ENCODE measurements at regions not wholly inside any gene's neighbourhood (a gene's known extent, or its start where the extent isn't known, plus 50 kb on each side); places are given as distances from the start of the nearest gene placed in this dataset.
"Not testable (repeated sequence)": the region's sequence is repeated elsewhere in the genome, so short reads cannot be mapped to it uniquely, and the experiment has no call there.

GRCh38 chr4:115529126-115529525 is 415.7 kb upstream of the NDST4 start:
- POLR2A ChIA-PET (ENCODE audit: unreplicated experiment) = interaction anchor here (0.7 kb wide), 1 partner anchor 70 kb away, joined by 13 read pairs; no protein-coding TSS in a partner anchor

GRCh38 chr4:115519476-115519875 is 406.1 kb upstream of the NDST4 start:
- H4K91ac ChIP-seq (ENCODE audit: insufficient read depth, low read depth, low read length); H3K4ac ChIP-seq (ENCODE audit: low read depth, low read length); ATAC-seq (ENCODE audit: low read depth); H3K9ac ChIP-seq (ENCODE audit: low read depth, low read length); H2AFZ ChIP-seq (replicated peaks; ENCODE audit: low read length, poor library complexity); dilution Hi-C loops (cut with HindIII; ENCODE audit: low sequenced_read_pairs, unreplicated experiment); H2BK120ac ChIP-seq (ENCODE audit: low read depth, low read length); POLR2A ChIA-PET (ENCODE audit: unreplicated experiment); H2BK15ac ChIP-seq (ENCODE audit: low read depth, low read length); H4K5ac ChIP-seq (ENCODE audit: low read depth, low read length); H2BK20ac ChIP-seq (ENCODE audit: low read depth, low read length); H4K8ac ChIP-seq (ENCODE audit: low read depth in 2 of 2, low read length in 2 of 2); intact Hi-C loops (cut with micrococcal nuclease); H2BK5ac ChIP-seq (ENCODE audit: low read depth, low read length, poor library complexity, severe bottlenecking); H3K36me3 ChIP-seq (ENCODE audit: control insufficient read depth, insufficient read depth, low read length); H3K14ac ChIP-seq (replicated peaks; ENCODE audit: low read depth, low read length); H3K23ac ChIP-seq (ENCODE audit: low read depth, low read length); BruUV-seq (replicated peaks); H3K18ac ChIP-seq (ENCODE audit: low read depth, low read length); CTCF ChIA-PET; in situ Hi-C loops (cut with MboI; ENCODE audit: low sequenced_read_pairs); H3K27me3 ChIP-seq (ENCODE audit: control insufficient read depth, insufficient read depth, low read length); H2AK5ac ChIP-seq (ENCODE audit: low read depth, low read length); H3K79me1 ChIP-seq (ENCODE audit: low read depth in 1 of 2, low read length in 2 of 2); H3K9me1 ChIP-seq (ENCODE audit: insufficient read depth, low read length); H3K4me3 ChIP-seq (ENCODE audit: insufficient read depth, low read depth, low read length); H3K56ac ChIP-seq (ENCODE audit: extremely low read depth, insufficient read depth, low read length); H2AK9ac ChIP-seq (replicated peaks; ENCODE audit: low read depth, low read length, poor library complexity); DNase-seq; H3K9me3 ChIP-seq (ENCODE audit: control insufficient read depth, insufficient read depth, low read length); H3K27ac ChIP-seq (ENCODE audit: insufficient read depth, low read length); H3K4me1 ChIP-seq (ENCODE audit: control insufficient read depth, insufficient read depth, low read length); H3K4me2 ChIP-seq (ENCODE audit: low read depth, low read length); H4K20me1 ChIP-seq (ENCODE audit: insufficient read depth, low read length): not testable (repeated sequence)
- no CpG with 5 or more reads among the region's 3 CpGs for WGBS, 2 experiments (ENCODE audit: extremely low coverage in 2 of 2, insufficient read length in 1 of 2)

More at GRCh38 chr4:115529126-115529525, 415.7 kb upstream of the NDST4 start:
- no peak overlapping the region for H2AFZ ChIP-seq (replicated peaks; ENCODE audit: low read length, poor library complexity)
- H3K4me2 ChIP-seq (ENCODE audit: low read depth, low read length) = no peak overlapping the region
- CTCF ChIA-PET = no interaction called here
- no peak overlapping the region for H3K56ac ChIP-seq (ENCODE audit: extremely low read depth, insufficient read depth, low read length)
- no peak overlapping the region for H4K91ac ChIP-seq (ENCODE audit: insufficient read depth, low read depth, low read length)
- H3K27me3 ChIP-seq (ENCODE audit: control insufficient read depth, insufficient read depth, low read length) = no peaks in the 10 kb centered on the region
- H3K4me3 ChIP-seq (ENCODE audit: insufficient read depth, low read depth, low read length) = no peak overlapping the region
- no peak overlapping the region for H3K14ac ChIP-seq (replicated peaks; ENCODE audit: low read depth, low read length)
- H4K5ac ChIP-seq (ENCODE audit: low read depth, low read length) = no peak overlapping the region
- H3K18ac ChIP-seq (ENCODE audit: low read depth, low read length) = no peak overlapping the region
- H3K9me1 ChIP-seq (ENCODE audit: insufficient read depth, low read length) = no peaks in the 10 kb centered on the region
- no peak overlapping the region for H2BK5ac ChIP-seq (ENCODE audit: low read depth, low read length, poor library complexity, severe bottlenecking)
- H3K36me3 ChIP-seq (ENCODE audit: control insufficient read depth, insufficient read depth, low read length) = no peaks in the 10 kb centered on the region
- H3K23ac ChIP-seq (ENCODE audit: low read depth, low read length) = no peak overlapping the region
- no peak overlapping the region for H2BK20ac ChIP-seq (ENCODE audit: low read depth, low read length)
- TF ChIP-seq ELK1 (IDR thresholded peaks at IDR 0.05; ENCODE audit: borderline replicate concordance, low read depth, low read length) = no peak
- no peaks in the 10 kb centered on the region for H4K20me1 ChIP-seq (ENCODE audit: insufficient read depth, low read length)
- H2AK9ac ChIP-seq (replicated peaks; ENCODE audit: low read depth, low read length, poor library complexity) = no peak overlapping the region
- H3K9me3 ChIP-seq (ENCODE audit: control insufficient read depth, insufficient read depth, low read length) = peaks cover 5% of the 10 kb centered on the region; the same call in 1 of the 2 replicates
- no peak overlapping the region for H4K8ac ChIP-seq (ENCODE audit: low read depth in 2 of 2, low read length in 2 of 2)
- no peak for ATAC-seq (ENCODE audit: low read depth)
- no CpG with 5 or more reads among the region's 1 CpG for WGBS, 2 experiments (ENCODE audit: extremely low coverage in 2 of 2, insufficient read length in 1 of 2)
- dilution Hi-C loops (cut with HindIII; ENCODE audit: low sequenced_read_pairs, unreplicated experiment) (no loop called here), in situ Hi-C loops (cut with MboI; ENCODE audit: low sequenced_read_pairs) (no loop called here), intact Hi-C loops (cut with micrococcal nuclease) (no loop called here)
- no peak for DNase-seq
- H2AK5ac ChIP-seq (ENCODE audit: low read depth, low read length) = no peak overlapping the region
- no peak overlapping the region for H2BK120ac ChIP-seq (ENCODE audit: low read depth, low read length)
- no peak overlapping the region for H3K27ac ChIP-seq (ENCODE audit: insufficient read depth, low read length)
- H2BK15ac ChIP-seq (ENCODE audit: low read depth, low read length) = no peak overlapping the region
- H3K79me1 ChIP-seq (ENCODE audit: low read depth in 1 of 2, low read length in 2 of 2) = no peaks in the 10 kb centered on the region
- no TSS peak for BruUV-seq (replicated peaks)
- no peak overlapping the region for H3K4ac ChIP-seq (ENCODE audit: low read depth, low read length)
- no peak overlapping the region for H3K9ac ChIP-seq (ENCODE audit: low read depth, low read length)
- H3K4me1 ChIP-seq (ENCODE audit: control insufficient read depth, insufficient read depth, low read length) = no peaks in the 10 kb centered on the region

Measured in IMR-90 (cell line).